ENCODE measurements at regions not wholly inside any gene's neighbourhood (a gene's known extent, or its start where the extent isn't known, plus 50 kb on each side); places are given as distances from the start of the nearest gene placed in this dataset.

DNA sequence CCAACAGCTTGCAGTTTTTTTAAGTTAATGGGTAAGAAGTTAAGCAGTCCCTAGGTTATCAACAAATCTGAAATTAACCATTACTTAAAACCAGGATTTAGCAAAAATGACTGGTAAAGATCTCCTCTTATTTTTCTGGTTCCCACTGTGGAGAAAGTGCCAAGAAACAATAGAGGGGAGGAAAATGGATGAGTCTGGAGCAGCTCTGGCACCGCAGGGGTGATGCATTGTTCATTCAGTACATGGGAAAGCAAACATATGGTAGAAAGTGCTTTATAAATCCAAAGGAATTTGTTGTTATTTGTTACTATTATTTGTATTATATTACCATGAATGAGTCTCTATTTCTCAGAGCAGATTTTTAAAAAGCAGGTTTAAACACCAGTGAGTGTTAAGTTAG lies 92.2 kb downstream of the DYRK2 start:
- TF ChIP-seq, protein P1, sequence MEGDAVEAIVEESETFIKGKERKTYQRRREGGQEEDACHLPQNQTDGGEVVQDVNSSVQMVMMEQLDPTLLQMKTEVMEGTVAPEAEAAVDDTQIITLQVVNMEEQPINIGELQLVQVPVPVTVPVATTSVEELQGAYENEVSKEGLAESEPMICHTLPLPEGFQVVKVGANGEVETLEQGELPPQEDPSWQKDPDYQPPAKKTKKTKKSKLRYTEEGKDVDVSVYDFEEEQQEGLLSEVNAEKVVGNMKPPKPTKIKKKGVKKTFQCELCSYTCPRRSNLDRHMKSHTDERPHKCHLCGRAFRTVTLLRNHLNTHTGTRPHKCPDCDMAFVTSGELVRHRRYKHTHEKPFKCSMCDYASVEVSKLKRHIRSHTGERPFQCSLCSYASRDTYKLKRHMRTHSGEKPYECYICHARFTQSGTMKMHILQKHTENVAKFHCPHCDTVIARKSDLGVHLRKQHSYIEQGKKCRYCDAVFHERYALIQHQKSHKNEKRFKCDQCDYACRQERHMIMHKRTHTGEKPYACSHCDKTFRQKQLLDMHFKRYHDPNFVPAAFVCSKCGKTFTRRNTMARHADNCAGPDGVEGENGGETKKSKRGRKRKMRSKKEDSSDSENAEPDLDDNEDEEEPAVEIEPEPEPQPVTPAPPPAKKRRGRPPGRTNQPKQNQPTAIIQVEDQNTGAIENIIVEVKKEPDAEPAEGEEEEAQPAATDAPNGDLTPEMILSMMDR (IDR thresholded peaks at IDR 0.05), result no peak
- TF ChIP-seq POLR2A (IDR thresholded peaks at IDR 0.05), result no peak
- no peak for TF ChIP-seq EP300 (IDR thresholded peaks at IDR 0.05)
- TF ChIP-seq POLR2AphosphoS5 (IDR thresholded peaks at IDR 0.05), result no peak

Data from gastroesophageal sphincter (tissue), 3 donors.